Mammary epithelial cell (primary cell): ENCODE measurements at regions not wholly inside any gene's neighbourhood (a gene's known extent, or its start where the extent isn't known, plus 50 kb on each side); places are given as distances from the start of the nearest gene placed in this dataset.

ENCODE experiments used
- EZH2 ChIP-seq: IDR thresholded peaks from 2 replicates; pipeline ENCODE4 v1.6.1; 2012; ENCODE audit warnings: low read length, inconsistent platforms, borderline replicate concordance
- TF ChIP-seq, protein P1 (sequence below), 2 donors: IDR thresholded peaks in 1 of 2; conservative IDR thresholded peaks in 1 of 2; 2 replicates each; pipeline ENCODE4 v1.5.1; 2011 to 2012; ENCODE audit warnings: inconsistent platforms in 2 of 2, low read length in 2 of 2, mild to moderate bottlenecking in 2 of 2, control low read depth in 1 of 2, low read depth in 1 of 2; ENCODE audit not compliant: insufficient read depth in 1 of 2; ENCODE audit errors: extremely low read depth in 1 of 2

DNA sequence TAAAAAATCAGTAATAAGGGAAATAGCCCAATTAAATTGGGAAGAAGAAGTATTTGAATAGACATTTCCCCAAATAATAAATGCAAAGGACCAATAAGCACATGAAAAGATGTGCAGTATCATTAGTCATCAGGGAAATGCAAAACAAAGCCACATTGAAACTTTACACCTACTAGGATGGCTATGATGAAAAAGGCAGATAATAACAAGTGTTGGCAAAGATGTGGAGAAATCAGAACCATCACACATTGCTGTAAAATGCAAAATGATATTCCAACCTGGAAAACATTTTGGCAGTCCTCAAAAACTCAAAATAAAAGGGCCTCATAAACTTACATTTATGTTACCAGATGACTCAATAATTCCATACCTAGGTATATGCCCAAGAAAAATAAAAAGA, 131.1 kb upstream of the G2E3 start:
- TF ChIP-seq, protein P1, sequence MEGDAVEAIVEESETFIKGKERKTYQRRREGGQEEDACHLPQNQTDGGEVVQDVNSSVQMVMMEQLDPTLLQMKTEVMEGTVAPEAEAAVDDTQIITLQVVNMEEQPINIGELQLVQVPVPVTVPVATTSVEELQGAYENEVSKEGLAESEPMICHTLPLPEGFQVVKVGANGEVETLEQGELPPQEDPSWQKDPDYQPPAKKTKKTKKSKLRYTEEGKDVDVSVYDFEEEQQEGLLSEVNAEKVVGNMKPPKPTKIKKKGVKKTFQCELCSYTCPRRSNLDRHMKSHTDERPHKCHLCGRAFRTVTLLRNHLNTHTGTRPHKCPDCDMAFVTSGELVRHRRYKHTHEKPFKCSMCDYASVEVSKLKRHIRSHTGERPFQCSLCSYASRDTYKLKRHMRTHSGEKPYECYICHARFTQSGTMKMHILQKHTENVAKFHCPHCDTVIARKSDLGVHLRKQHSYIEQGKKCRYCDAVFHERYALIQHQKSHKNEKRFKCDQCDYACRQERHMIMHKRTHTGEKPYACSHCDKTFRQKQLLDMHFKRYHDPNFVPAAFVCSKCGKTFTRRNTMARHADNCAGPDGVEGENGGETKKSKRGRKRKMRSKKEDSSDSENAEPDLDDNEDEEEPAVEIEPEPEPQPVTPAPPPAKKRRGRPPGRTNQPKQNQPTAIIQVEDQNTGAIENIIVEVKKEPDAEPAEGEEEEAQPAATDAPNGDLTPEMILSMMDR (conservative IDR thresholded peaks at IDR 0.05 in 1 of 2, IDR thresholded peaks at IDR 0.05 in 1 of 2; ENCODE audit: extremely low read depth in 1 of 2, insufficient read depth in 1 of 2, low read depth in 1 of 2, low read length in 2 of 2): no peak
- no peak for TF ChIP-seq EZH2
